Ammon's horn (tissue), 1 donor: ENCODE measurements at regions not wholly inside any gene's neighbourhood (a gene's known extent, or its start where the extent isn't known, plus 50 kb on each side); places are given as distances from the start of the nearest gene placed in this dataset.

Experiments used
- DNase-seq: peaks from one replicate; pipeline ENCODE4 v3.0.0-alpha.2; 2016; ENCODE audit warnings: low spot score

DNA sequence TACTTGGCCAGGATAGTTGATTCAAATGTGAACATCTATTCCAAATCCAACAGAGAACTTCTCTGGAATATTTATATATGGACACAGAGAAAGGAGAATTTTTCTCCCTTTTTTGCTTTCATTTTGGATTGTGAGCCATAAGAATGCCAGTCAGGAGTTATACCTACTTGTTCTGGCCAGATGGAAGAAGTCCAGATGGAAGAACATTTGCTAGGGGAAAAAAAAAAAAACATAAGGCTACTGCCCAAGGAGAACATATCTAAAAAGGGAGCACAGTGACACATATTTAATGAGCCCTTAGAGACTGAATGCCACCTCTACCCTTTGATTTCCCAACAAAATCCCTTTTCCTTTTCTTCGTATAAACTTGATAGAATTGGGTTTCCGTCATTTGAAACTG is 61.7 kb upstream of the PPP2R2B start:
- DNase-seq: no peak

DNA sequence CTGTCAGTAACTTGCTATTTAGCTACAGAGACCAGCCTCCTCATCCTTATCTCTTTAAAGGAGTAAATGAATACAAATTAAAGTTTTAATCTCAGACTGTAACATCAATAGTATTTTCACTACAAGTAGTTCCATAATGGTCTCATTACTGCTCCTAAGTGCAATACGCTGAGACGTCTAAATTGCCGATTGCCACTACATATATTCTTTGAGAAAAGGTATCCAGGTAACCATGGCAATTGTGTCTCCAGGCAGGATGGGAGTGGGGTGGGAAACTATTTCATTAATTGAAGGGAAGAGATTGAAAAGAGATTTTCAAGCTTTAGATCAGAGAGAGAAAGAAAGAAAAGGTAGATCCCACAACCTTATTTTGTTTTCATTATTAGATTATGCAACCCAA is 65.5 kb upstream of the PPP2R2B start:
- DNase-seq: no peak

DNA sequence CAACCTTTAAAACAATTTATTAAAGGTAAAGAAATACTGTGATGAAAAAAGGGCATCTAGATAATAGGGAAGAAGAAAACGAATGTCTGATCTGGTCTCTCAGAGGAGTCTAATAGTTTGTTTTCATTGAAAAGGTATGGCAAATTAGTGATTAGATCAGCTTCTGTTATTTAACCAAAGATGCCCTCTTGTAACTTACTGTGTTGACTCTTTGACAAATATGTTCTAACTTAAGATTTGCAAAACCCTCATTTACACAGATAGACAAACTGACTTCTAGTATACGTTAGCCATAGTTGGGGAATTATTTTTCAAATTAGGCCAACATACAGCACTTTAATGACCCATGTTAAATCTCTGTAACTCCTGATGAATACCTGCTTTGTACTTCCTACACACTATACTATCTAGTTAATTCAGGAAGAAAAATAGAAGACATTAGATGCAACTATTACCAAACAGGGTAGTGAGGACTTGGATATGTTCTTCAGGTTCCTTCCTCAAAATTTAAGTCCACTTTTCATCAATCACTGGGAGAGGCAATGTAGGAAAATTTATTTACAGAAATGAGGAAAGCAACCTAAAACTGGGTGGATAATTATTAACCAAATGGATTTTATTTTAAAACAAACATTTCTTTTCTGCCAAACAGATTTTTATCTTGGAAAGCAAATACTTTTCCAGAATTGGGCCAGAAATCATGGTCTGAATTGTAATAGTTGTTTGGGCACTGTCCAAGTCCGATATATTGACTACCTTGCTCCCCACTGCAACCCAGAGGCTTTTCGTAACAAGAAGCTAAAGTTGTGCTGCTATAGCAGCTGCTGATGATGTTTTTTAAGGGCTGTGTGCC is 66.4 kb upstream of the PPP2R2B start:
- no peak for DNase-seq

DNA sequence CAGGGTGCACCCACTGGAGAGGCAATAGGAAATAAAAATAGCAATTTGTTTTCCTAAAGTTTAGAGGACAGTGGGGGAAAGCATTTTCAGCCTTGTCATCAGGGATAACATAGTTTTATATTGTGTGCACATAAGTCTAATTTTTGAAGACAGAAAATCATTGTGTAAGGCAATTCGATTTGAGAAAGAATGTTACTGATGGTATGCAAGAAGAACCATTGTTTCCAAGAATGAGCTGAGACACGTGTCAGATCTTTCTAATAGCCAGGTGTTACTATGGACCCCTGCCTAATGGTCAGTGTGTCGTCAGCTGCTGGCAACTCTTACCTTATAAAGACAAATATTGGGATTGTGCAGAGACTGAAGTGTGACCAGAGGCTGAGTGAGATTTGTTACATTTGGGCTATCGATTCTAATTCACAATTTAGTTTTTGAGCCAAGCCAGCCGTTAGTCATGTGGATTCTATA is 67.1 kb upstream of the PPP2R2B start:
- no peak for DNase-seq

DNA sequence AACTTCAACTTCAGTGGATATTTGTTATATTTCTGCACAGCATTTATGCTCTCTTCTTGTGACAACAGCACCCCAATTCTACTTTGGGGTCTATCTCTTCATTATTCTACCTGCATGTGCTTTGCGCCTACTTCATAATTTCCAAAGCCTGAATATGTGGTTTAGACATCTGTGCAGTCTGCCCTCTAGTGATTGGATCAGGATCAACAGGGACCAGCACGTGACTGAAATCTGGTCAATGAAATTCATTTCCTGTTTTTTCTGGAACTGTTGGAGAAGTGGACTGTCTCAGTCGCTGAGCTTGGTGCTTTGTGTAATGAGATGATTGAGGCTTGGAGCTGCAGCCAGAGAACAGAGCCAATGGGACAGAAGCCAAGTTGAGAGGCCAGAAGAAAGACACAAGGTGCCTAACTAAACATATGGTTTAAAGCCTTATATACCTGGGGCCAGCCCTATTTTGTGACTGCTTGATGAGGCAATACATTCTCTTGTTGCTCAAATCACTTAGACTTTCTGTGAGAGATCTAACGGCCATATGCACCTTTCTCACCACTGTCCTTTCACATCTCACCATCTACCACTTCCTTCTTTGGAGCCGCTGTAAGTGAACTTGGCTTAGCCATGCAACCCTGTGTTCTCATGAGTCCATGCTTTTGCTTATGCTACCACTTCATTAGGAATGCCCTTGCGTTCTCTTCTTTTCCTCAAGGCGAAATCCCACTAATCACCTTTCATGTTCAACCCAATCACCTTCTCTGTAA is 68.8 kb upstream of the PPP2R2B start:
- no peak for DNase-seq

DNA sequence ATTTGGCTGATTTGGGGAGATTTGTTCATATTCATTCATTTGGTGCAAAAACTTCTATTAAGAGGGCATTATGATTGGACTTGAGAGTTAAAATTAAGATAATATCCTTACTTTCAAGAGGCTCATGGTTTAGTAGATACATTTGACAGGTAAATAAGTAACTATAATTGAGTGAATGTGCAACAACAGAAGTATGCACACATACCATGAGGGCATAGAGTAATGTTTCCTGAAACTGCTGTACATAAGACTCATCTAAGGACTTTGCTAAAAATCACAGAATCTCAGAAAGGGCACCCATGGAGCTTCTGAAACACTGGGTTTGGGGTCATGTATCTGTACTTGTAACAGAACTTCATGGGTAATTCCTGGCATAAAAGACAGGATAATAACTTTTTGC is 70.1 kb upstream of the PPP2R2B start:
- DNase-seq: no peak

DNA sequence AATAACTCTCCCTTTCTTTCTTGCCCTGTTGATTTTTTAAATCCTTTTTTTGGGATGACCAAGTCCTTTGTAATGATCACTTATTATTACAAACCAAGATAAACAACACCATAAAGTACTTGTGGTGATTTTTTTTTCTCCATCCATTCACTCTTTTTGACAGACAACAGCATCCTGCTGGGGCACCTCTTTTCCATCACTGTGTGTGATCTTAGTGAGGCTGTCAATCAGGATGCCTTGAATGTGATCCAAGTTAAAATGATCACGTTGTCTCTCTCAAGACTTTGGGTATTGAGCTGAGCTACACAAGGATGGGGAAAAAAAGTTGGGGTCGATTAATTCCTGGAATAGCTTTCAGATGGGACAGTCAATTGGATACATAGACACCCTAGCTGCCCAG is 73.6 kb upstream of the PPP2R2B start:
- no peak for DNase-seq

DNA sequence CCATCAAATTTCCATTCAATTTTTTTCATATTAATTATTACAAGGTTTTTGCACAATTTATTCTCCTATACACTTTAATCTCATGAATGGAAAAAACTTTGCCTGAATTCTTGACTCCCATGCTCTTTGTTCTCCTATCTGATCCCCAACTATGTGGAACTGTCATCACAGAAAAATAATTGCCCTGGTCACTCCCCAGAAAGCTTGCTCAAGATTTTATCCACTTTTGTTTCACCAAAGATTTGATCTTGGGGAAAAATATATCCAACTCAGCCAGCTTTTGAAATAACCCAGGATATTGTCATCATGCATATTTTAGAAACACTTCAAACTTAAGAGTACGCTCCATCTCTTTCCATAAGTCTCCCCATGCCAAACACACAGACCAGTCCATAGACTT is 77.7 kb upstream of the PPP2R2B start:
- no peak for DNase-seq

DNA sequence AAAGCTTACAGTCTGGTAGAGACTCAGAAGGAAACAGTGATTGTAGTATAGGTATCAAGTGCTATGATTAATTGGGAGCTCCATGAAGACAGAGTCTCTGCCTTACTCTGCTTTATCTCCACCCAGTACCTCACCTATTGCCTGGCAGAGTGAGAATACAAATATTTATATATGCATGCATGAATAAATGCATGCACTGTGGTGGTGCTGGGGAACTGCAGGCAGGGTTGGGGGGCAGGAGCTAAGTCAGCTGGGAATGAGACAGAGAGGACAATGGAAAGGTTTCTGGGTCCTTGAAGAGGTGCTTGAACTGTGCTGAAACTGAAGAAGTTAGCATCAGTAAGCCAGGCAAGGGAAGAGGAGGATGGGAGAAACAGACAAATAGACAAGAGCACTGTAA is 80.8 kb upstream of the PPP2R2B start:
- DNase-seq: no peak

DNA sequence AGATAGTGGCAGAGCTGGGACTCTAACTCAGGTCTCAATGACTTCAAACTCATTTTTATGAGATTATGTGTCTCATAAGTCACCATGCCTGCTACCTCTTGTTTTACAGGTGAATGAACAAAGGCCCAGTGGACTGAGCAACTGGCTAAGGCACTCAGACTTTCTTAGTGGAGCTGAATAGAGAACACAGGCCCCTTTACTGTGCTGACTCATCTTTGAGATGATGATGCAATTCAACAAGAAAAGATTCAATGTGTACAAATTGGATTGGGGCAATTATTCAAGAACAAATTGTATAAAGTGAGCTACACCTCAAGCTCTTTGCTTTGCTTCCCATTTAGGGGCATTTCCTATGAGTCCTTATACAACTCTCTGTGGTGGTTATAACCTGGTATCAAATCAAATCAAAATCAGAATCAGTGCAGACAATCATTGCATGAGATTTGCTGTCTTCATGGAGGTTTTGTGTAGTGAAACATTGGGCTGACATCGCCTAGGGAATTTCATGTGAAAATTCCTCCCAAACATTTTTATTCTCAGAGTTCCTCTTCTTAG is 84.3 kb upstream of the PPP2R2B start:
- DNase-seq: no peak

DNA sequence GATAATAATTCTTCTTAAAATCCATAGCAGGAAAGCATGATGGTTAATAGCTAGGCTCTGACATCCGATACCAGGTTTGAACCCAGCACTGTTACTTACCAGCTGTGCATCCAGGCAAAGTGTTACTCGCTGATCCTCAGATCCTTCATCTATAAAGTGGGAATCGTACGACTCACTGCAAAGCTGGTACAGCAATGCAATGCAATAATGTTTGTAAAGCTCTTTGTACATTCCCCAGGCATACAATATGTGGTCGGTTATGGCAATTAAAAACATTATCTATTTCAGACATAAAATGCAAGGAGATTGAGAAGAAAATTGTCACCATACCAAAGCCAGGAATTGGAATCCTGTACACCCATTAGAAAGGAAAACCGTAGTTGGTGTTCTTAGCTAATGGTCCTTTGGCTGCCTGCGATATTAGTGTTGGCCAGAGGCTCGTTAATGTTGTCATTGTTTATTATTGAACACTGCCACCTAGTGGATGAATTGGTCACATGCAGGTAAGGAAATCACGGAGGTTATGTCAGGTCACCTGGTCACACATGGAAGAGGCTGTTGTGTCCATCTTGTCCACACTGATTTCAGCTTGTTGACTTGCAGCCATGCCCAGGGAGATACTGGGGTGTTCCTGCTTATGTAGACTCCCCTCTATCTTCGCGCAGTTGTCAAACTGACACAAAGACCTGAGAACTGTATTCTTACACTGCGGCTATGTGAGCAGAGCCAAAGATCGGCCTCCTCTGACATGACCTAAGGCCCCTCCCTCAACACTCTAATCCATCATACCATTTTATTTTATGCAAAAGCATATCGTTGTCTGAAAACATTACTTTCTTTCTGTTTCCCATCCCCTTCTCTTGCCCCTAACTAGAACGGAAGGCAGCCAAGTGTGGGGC is 87.5 kb upstream of the PPP2R2B start:
- peak; percentile 89 for DNase-seq

DNA sequence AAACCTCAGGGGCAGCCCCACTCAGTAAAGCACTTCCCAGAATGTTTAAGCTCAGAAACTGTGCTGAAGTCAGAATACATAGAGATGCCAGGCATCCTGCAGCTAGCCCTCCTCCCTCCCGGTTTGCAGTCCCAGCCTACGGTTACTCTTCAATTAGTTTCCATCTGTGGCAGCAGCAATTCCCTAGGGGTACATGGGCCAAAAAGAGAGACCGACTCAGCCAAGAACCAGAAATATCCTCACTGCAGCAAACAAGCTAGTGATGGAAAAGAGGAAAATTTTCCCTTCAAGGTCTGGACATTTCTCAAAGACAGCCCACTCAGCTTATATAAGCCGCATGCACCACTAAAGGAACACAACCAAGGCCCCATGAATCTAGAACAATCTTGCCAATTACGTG is 89.1 kb upstream of the PPP2R2B start:
- DNase-seq: peak; percentile 74

DNA sequence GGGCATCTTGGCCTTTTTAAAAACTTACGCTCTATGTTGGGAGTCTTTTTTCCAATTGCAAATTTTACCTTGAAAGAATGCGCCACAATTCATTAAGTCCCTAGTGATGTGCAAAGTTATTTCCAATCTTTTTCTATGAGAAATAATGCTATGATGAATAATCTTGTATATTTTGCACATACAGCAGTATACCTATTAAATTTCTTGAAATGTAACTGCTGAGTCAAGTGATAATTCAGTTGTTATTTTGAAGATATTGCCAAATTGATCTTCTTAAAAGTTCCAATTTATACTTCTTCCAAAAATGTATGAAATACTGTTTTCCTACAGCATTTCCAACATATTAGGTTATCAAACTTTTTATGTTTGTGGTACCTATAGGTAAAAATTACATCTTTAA is 92.8 kb upstream of the PPP2R2B start:
- DNase-seq: no peak

DNA sequence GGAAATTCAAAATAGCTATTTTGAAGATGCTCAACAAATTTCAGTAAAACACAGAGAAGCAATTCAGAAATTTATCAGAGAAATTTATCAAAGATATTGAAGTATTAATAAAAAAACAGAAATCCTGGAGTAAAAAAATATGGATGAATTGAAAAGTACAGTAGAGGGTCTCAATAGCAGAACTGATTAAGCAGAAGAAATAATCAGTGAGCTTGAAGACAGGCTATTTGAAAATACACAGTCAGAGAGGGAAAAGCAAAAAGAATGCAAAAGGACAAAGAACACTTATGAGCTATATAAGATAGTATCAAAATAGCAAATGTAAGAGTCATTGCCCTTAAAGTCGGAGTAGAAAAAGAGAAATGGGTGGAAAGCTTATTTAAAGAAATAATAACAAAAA is 107.9 kb upstream of the PPP2R2B start:
- no peak for DNase-seq

DNA sequence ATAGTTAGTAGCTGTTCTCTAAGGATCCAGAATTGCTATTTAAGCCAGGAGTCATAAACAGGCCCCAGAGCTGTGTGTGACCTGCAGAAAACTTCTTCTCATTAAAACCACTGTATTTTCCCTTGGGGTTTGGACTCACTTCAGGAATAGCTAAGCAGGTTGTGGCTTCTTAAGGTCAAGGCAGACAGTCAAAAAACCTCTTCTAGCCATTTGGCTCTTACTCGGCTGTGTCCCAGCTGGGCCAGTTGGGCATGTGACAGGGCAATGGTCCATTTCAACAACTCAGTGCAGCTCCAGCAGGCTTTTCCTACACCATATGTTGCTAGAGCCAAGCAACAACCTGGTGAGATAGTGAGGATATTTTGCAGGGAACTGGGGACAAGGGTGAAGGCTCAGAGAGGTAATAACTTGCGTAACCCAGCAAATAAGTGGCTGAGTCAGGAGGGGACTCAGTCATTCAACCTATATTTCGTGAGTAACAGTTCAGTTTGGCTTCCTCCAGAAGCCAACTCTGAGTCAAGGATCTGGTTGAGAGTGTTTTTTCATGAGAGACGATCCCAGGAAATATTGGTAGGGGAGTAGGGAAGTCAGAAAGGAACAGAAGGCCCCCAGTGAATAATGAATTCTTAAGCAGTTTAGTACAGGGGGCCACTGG is 115.4 kb upstream of the PPP2R2B start:
- DNase-seq: peak; percentile 47

DNA sequence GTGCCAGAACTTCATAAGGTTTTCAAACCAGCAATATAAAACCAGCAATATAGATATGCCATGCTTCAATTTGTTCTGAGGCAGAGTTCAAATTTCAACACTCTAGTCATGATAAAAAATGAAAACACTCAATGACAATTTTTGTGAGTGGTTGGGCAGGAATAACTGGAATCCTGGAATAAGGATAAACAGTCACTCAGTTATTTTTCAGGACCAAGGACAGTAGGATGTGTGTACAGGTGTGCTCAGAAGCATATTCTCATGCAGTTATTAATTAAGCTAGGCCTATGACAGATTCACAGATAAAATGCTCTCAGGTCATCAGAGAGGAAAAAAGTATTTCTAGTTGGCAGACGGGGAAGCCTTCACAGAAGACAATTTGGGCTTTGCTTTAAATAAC is 117.3 kb upstream of the PPP2R2B start:
- DNase-seq: no peak

DNA sequence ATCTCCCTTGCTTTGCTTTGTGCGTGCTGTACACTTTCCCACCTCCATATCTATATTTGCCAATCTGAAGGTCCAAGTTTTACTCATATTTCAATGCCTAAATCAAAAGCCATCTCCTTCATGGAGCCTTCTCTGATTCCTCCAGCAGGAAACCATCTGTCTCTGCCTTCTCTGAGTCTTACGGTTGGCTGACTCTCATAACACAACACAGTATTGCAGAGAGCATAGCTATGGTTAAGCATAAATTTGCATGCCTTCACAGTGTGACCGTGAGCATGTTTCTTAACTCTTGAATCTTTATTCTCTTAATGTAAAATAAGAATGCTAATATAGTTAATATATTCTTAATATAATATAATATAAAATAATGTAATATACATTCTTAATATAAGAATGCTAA is 136.8 kb upstream of the PPP2R2B start:
- DNase-seq: no peak

DNA sequence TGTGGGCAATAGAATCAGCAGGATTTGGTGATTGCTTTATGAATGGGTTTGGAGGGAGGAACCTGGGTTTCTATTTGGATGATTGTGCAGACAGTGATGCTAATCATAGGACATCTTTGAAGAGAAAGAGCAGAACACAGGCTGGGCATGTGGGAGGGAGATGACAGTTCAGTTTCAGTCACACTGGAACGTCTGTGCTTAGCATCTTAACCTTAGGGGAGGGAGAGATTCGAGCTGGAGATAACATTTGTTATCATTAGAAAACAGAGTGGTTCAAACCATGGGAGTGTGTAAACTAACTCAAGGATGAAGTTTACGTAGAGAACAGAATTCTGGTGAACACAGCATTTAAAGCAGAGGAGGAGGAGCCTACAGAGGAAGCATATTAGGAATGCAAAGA is 138.6 kb upstream of the PPP2R2B start:
- peak; percentile 71 for DNase-seq

DNA sequence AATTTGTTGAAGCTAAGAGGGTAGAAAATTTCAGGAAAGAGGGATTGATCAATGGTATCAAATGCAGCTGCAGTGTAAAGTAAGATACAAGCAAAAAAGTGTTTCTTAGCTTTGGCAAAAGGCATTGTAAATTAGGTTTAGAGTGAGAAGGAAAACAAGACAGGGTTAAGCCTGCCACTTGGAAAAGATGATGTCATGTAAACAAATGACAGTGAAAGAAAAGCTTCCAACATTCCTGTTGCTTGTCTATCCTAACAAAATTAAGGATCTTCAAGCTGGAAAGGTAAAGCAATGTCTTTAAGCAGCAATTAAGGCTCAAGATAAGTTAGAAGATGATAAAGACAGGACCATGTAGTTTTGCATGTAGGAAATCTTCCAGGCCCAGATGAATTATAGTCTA is 139.1 kb upstream of the PPP2R2B start:
- DNase-seq: no peak

DNA sequence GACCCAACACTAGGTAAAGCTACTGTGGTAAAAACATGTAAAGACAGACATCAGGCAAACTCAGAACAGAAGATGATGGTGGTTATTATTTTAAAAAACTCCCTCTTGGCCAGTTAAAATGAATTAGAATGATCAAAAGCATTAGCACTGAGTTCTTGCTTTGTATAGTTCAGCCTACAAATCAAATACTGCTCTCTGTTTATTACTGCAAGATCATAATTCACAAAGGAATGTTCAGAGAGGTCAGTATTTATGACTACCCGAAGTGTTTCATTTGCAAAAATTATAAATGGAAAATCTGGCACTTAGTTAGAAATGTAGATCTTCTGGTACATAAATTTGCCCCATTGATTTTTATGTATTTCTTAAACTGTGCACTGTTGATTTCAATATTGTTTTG is 140.3 kb upstream of the PPP2R2B start:
- no peak for DNase-seq

DNA sequence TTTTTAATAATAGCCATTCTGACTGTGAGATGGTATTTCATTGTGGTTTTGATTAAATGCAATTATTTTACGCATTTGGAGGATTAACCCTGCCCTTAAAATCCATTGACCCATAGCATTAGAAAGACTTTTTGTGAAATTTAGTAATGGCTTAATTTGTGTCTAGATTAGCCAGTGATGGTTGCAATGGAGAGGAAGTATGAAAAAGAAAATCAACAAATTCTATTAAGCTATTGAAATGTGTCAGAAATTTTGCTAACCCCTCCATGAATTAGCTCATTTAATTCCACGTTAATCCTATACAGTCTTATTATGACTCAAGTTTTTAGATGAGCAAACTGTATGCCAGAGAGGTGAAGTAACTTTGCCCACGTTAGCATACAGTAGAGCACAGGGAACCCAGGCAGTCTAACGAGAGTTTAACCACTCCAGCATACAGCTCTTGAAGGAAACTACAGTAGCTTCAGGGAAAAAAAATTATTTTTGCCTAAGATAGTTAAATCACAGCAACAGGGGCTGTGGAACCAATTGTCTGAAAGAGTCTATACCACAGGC is 158.2 kb upstream of the PPP2R2B start:
- DNase-seq: no peak
